Transverse colon (tissue), 3 donors: ENCODE measurements at regions not wholly inside any gene's neighbourhood (a gene's known extent, or its start where the extent isn't known, plus 50 kb on each side); places are given as distances from the start of the nearest gene placed in this dataset.

Experiments used
- CTCF ChIP-seq, 5 experiments: fragments of 200-600 bp in 3 of 5; fragments of 450-650 bp in 2 of 5; sonication (generic) in 3 of 5; IDR thresholded peaks; 1 replicate in 2 of 5; 2 replicates in 3 of 5; pipeline ENCODE4 v1.5.1; 2016 to 2017; ENCODE audit warnings: antibody characterized with exemption in 5 of 5, inconsistent platforms in 3 of 5, mild to moderate bottlenecking in 2 of 5, moderate library complexity in 1 of 5
- EP300 ChIP-seq: sonication (generic); formaldehyde crosslinking; IDR thresholded peaks from one replicate; pipeline ENCODE4 v1.6.1; 2017; ENCODE audit warnings: antibody characterized with exemption, low read depth

GRCh38 chr6:115610696-115611095 lies 450.0 kb downstream of the FRK start:
- TF ChIP-seq CTCF (IDR thresholded peaks at IDR 0.05) (no peak), EP300 (no peak)
